Endothelial cell (in vitro differentiated cells): ENCODE measurements at regions not wholly inside any gene's neighbourhood (a gene's known extent, or its start where the extent isn't known, plus 50 kb on each side); places are given as distances from the start of the nearest gene placed in this dataset.
"Not testable (repeated sequence)": the region's sequence is repeated elsewhere in the genome, so short reads cannot be mapped to it uniquely, and the experiment has no call there.

Source experiments
- DNase-seq: peaks from one replicate; pipeline ENCODE4 v3.0.0; 2021; ENCODE audit warnings: low spot score
- H3K27ac Mint-ChIP-seq: one replicate; pipeline ENCODE4 v1.8.0; 2021; ENCODE audit warnings: mixed read lengths, inconsistent platforms; ENCODE audit not compliant: unreplicated experiment
- H3K27me3 Mint-ChIP-seq: one replicate; pipeline ENCODE4 v1.8.0; 2021; ENCODE audit warnings: mild to moderate bottlenecking, moderate library complexity, mixed read lengths, inconsistent platforms; ENCODE audit not compliant: unreplicated experiment
- H3K36me3 Mint-ChIP-seq: one replicate; pipeline ENCODE4 v1.8.0; 2021; ENCODE audit warnings: mild to moderate bottlenecking, low read depth, mixed read lengths, inconsistent platforms; ENCODE audit not compliant: unreplicated experiment
- H3K4me1 Mint-ChIP-seq: one replicate; pipeline ENCODE4 v1.8.0; 2021; ENCODE audit warnings: mild to moderate bottlenecking, mixed read lengths, inconsistent platforms; ENCODE audit not compliant: unreplicated experiment
- H3K4me3 Mint-ChIP-seq: one replicate; pipeline ENCODE4 v1.8.0; 2021; ENCODE audit warnings: mild to moderate bottlenecking, mixed read lengths, inconsistent platforms; ENCODE audit not compliant: unreplicated experiment
- H3K9me3 Mint-ChIP-seq: one replicate; pipeline ENCODE4 v1.8.0; 2021; ENCODE audit warnings: mixed read lengths, inconsistent platforms; ENCODE audit not compliant: unreplicated experiment
- TF ChIP-seq, protein P1 (sequence below): fragments of 200-600 bp; sonication (generic); IDR thresholded peaks from one replicate; pipeline ENCODE4 v1.5.0; 2021; ENCODE audit warnings: antibody characterized with exemption; ENCODE audit not compliant: unreplicated experiment

DNA sequence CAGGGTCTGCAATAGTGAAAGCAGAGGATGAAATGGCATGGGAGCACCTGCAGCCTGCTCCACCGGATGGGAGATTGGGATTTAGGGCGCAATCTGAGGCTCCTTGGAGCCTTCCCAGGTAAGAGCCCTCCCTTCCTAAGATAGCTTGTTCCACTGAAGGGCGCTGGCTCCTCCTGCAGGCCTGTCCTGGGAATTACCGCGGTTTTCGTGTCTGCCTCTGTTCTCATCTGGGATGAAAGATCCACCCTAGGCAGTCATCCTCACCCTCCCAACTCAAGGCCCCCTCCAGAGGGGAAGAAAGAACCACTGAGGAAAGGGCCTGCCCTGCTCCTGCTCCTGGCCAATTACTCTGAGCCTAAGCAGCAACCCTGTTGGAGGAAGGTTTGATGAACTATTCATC, 547.5 kb downstream of the SMARCA1 start:
- DNase-seq, result peak; percentile 59
- H3K27ac Mint-ChIP-seq, result no peak overlapping the region
- no peaks in the 10 kb centered on the region for H3K9me3 Mint-ChIP-seq
- H3K27me3 Mint-ChIP-seq, result no peaks in the 10 kb centered on the region
- no peaks in the 10 kb centered on the region for H3K4me1 Mint-ChIP-seq
- TF ChIP-seq, protein P1, sequence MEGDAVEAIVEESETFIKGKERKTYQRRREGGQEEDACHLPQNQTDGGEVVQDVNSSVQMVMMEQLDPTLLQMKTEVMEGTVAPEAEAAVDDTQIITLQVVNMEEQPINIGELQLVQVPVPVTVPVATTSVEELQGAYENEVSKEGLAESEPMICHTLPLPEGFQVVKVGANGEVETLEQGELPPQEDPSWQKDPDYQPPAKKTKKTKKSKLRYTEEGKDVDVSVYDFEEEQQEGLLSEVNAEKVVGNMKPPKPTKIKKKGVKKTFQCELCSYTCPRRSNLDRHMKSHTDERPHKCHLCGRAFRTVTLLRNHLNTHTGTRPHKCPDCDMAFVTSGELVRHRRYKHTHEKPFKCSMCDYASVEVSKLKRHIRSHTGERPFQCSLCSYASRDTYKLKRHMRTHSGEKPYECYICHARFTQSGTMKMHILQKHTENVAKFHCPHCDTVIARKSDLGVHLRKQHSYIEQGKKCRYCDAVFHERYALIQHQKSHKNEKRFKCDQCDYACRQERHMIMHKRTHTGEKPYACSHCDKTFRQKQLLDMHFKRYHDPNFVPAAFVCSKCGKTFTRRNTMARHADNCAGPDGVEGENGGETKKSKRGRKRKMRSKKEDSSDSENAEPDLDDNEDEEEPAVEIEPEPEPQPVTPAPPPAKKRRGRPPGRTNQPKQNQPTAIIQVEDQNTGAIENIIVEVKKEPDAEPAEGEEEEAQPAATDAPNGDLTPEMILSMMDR, result peak; percentile 53
- no peaks in the 10 kb centered on the region for H3K36me3 Mint-ChIP-seq
- H3K4me3 Mint-ChIP-seq, result no peak overlapping the region

DNA sequence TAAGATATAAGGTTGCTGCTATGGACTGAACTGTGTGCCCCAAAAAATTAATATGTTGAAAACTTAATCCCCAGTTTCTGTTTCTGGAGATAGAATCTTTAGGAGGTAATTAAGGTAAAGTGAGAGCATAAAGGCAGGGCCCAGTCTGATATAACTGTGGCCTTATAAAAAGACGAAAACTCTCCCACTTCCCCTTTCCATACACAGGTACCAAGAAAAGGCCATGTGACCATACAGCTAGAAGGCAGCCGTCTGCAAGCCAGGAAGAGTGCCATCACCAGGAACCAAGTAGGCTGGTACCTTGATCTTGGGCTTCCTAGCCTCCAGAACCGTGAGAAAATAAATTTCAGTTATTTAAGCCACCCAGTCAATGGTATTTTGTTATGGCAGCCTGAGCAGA, 550.3 kb downstream of the SMARCA1 start:
- DNase-seq, result no peak
- Mint-ChIP-seq H3K27ac (no peak overlapping the region), H3K9me3 (no peaks in the 10 kb centered on the region), H3K36me3 (no peaks in the 10 kb centered on the region), H3K4me1 (no peaks in the 10 kb centered on the region), H3K27me3 (no peaks in the 10 kb centered on the region), H3K4me3 (no peak overlapping the region)
- TF ChIP-seq, protein P1, result no peak

DNA sequence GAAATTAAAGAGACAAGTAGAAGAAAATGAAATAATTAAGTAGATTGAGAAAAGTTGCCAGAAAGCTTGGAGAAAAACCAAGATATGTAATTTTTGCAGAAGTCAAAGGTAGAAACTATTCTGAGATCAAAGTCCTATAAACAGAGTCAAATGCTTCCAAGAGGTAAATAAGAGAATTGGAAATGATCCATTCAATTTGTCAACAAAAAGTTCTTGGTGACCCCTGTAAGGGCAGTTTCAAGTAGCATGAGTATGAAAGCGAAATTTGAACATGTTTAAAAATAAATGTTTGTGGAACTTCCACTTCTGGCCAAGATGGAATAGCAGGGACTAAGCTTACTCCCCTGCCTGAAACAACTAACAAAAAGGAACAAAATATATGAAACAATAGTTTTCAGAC, 562.0 kb downstream of the SMARCA1 start:
- Mint-ChIP-seq H3K27ac (no peak overlapping the region), H3K9me3 (no peaks in the 10 kb centered on the region), H3K27me3 (peaks cover 3% of the 10 kb centered on the region), H3K36me3 (no peaks in the 10 kb centered on the region), H3K4me3 (no peak overlapping the region), H3K4me1 (no peaks in the 10 kb centered on the region)
- no peak for DNase-seq
- TF ChIP-seq, protein P1, result no peak

DNA sequence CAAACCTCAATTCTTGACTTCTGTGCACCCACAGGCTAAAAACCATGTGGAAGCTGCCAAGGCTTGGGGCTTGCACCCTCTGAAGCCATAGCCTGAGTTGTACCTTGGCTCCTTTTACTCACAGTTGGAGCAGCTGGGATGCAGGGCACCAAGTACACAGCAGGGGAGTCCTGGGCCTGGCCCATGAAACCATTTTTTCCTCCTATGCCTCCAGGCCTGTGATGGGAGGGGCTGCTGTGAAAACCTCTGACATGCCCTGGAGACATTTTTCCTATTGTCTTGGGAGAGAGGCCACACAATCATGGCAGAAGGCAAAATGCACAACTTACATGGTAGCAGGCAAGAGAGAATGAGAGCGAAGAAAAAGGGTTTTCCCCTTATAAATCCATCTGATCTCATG, 568.6 kb downstream of the SMARCA1 start:
- not testable (repeated sequence) for H3K4me1 Mint-ChIP-seq, DNase-seq, H3K27me3 Mint-ChIP-seq, H3K4me3 Mint-ChIP-seq, H3K36me3 Mint-ChIP-seq, H3K27ac Mint-ChIP-seq, H3K9me3 Mint-ChIP-seq

DNA sequence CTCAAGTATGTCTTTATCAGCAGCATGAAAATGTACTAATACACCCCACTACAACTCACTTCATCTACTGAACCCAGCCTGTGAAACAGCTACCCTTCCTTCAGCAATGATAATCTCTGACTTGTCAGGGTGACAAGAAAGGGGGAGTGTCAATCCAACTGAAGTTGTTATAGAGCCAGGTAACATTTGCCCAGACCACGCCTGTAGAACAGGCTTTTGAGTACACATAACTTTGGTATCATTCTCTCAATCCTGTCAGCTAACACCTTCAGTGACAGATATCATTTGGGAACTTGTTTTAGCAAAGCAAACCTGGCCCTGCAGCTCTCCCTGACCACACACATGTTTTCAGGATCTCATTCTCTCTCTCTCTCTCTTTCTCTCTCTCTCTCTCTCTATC, 592.2 kb downstream of the SMARCA1 start:
- H3K27me3 Mint-ChIP-seq, result peaks cover 2% of the 10 kb centered on the region
- no peak overlapping the region for H3K27ac Mint-ChIP-seq
- H3K4me3 Mint-ChIP-seq, result peak overlapping the region; percentile 31
- DNase-seq, result no peak
- H3K36me3 Mint-ChIP-seq, result no peaks in the 10 kb centered on the region
- TF ChIP-seq, protein P1, result no peak
- no peaks in the 10 kb centered on the region for H3K9me3 Mint-ChIP-seq
- no peaks in the 10 kb centered on the region for H3K4me1 Mint-ChIP-seq
